HG03159 (cell line): ENCODE measurements at regions not wholly inside any gene's neighbourhood (a gene's known extent, or its start where the extent isn't known, plus 50 kb on each side); places are given as distances from the start of the nearest gene placed in this dataset.

ENCODE experiments used
- ATAC-seq: cut with Tn5 transposase; IDR thresholded peaks from one replicate; pipeline ENCODE4 v1.9.1; 2021; ENCODE audit warnings: mild to moderate bottlenecking, moderate library complexity; ENCODE audit not compliant: unreplicated experiment

GRCh38 chr9:23563517-23563916, 262.5 kb downstream of the ELAVL2 start:
- no peak for ATAC-seq

GRCh38 chr9:23567516-23568165, 258.4 kb downstream of the ELAVL2 start:
- no peak for ATAC-seq

- ATAC-seq, result no peak
Observed at GRCh38 chr9:23571414-23572104, 254.5 kb downstream of the ELAVL2 start.

GRCh38 chr9:23573800-23574199, 252.2 kb downstream of the ELAVL2 start:
- no peak for ATAC-seq

GRCh38 chr9:23577611-23578010, 248.4 kb downstream of the ELAVL2 start:
- ATAC-seq, result no peak

- no peak for ATAC-seq
Observed at GRCh38 chr9:23581931-23582330, 244.1 kb downstream of the ELAVL2 start.

- ATAC-seq, result no peak
Observed at GRCh38 chr9:23582836-23583235, 243.2 kb downstream of the ELAVL2 start.

- no peak for ATAC-seq
Observed at GRCh38 chr9:23586906-23587305, 239.1 kb downstream of the ELAVL2 start.

- no peak for ATAC-seq
Observed at GRCh38 chr9:23587433-23587832, 238.6 kb downstream of the ELAVL2 start.

GRCh38 chr9:23587903-23588302, 238.1 kb downstream of the ELAVL2 start:
- ATAC-seq, result no peak

GRCh38 chr9:23590276-23591000, 235.6 kb downstream of the ELAVL2 start:
- ATAC-seq, result no peak

- no peak for ATAC-seq
Observed at GRCh38 chr9:23594421-23594820, 231.6 kb downstream of the ELAVL2 start.

- no peak for ATAC-seq
Observed at GRCh38 chr9:23596913-23597634, 229.0 kb downstream of the ELAVL2 start.

- no peak for ATAC-seq
Observed at GRCh38 chr9:23598994-23599393, 227.0 kb downstream of the ELAVL2 start.

- ATAC-seq, result no peak
Observed at GRCh38 chr9:23603311-23603710, 222.7 kb downstream of the ELAVL2 start.

GRCh38 chr9:23606107-23606506, 219.9 kb downstream of the ELAVL2 start:
- no peak for ATAC-seq

GRCh38 chr9:23608456-23608855, 217.6 kb downstream of the ELAVL2 start:
- no peak for ATAC-seq

- ATAC-seq, result no peak
Observed at GRCh38 chr9:23611869-23612268, 214.2 kb downstream of the ELAVL2 start.

- no peak for ATAC-seq
Observed at GRCh38 chr9:23615569-23615968, 210.5 kb downstream of the ELAVL2 start.

GRCh38 chr9:23621188-23621587, 204.9 kb downstream of the ELAVL2 start:
- ATAC-seq, result no peak

- ATAC-seq, result no peak
Observed at GRCh38 chr9:23621924-23622323, 204.1 kb downstream of the ELAVL2 start.
